Adipocyte (in vitro differentiated cells): ENCODE measurements at regions not wholly inside any gene's neighbourhood (a gene's known extent, or its start where the extent isn't known, plus 50 kb on each side); places are given as distances from the start of the nearest gene placed in this dataset.
"Not testable (repeated sequence)": the region's sequence is repeated elsewhere in the genome, so short reads cannot be mapped to it uniquely, and the experiment has no call there.

Experiments
- DNase-seq: peaks from one replicate; pipeline ENCODE4 v3.0.0-alpha.2; 2015; ENCODE audit warnings: low read depth
- H3K27me3 ChIP-seq: replicated peaks from 2 replicates; pipeline ENCODE4 v1.7.0; 2013; ENCODE audit warnings: mild to moderate bottlenecking, low read length, moderate library complexity; ENCODE audit not compliant: control insufficient read depth, insufficient read depth
- H3K36me3 ChIP-seq: 2 replicates; pipeline ENCODE4 v1.7.0; 2013; ENCODE audit warnings: low read length, mild to moderate bottlenecking, moderate library complexity; ENCODE audit not compliant: control insufficient read depth, insufficient read depth, severe bottlenecking
- H3K4me1 ChIP-seq: 2 replicates; pipeline ENCODE4 v1.7.0; 2013; ENCODE audit warnings: mild to moderate bottlenecking, low read length, moderate library complexity; ENCODE audit not compliant: control insufficient read depth, insufficient read depth
- H3K4me3 ChIP-seq: 2 replicates; pipeline ENCODE4 v1.7.0; 2013; ENCODE audit warnings: mild to moderate bottlenecking, low read length, moderate library complexity
- H3K9ac ChIP-seq: 2 replicates; pipeline ENCODE4 v1.7.0; 2013; ENCODE audit warnings: mild to moderate bottlenecking, low read length, moderate library complexity
- H3K9me3 ChIP-seq: 2 replicates; pipeline ENCODE4 v1.7.0; 2013; ENCODE audit warnings: mild to moderate bottlenecking, low read length, moderate library complexity; ENCODE audit not compliant: control insufficient read depth

- Histone ChIP-seq H3K9ac (no peak overlapping the region), H3K4me1 (no peaks in the 10 kb centered on the region), H3K9me3 (peaks cover 25% of the 10 kb centered on the region), H3K36me3 (no peaks in the 10 kb centered on the region), H3K27me3 (peaks cover 9% of the 10 kb centered on the region), H3K4me3 (no peak overlapping the region)
- no peak for DNase-seq
These were observed 141.3 kb upstream of the ARG1 start for GRCh38 chr6:131431718-131432117.

- Histone ChIP-seq H3K4me1 (no peaks in the 10 kb centered on the region), H3K36me3 (no peaks in the 10 kb centered on the region), H3K4me3 (no peak overlapping the region), H3K9me3 (peaks cover 29% of the 10 kb centered on the region), H3K27me3 (peaks cover 9% of the 10 kb centered on the region), H3K9ac (no peak overlapping the region)
- no peak for DNase-seq
These were observed 139.1 kb upstream of the ARG1 start for GRCh38 chr6:131433927-131434326.

DNA sequence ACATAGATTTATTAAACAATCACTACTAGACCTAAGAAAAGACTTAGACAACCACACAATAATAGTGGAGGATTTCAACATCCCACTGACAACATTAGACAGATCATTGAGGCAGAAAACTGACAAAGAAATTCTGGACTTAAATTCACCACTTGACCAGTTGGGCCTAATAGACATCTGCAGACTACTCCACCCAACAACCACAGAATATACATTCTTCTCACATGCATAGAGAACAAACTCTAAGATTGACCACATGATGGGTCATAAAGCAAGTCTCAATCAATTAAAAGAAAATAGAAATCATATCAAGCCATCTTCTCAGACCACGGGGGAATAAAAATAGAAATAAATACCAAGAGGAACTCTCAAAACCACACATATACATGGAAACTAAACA, 136.7 kb upstream of the ARG1 start:
- Histone ChIP-seq H3K4me3 (no peak overlapping the region), H3K9ac (no peak overlapping the region), H3K36me3 (no peaks in the 10 kb centered on the region), H3K27me3 (peaks cover 9% of the 10 kb centered on the region), H3K4me1 (no peaks in the 10 kb centered on the region), H3K9me3 (peaks cover 29% of the 10 kb centered on the region)
- no peak for DNase-seq

DNA sequence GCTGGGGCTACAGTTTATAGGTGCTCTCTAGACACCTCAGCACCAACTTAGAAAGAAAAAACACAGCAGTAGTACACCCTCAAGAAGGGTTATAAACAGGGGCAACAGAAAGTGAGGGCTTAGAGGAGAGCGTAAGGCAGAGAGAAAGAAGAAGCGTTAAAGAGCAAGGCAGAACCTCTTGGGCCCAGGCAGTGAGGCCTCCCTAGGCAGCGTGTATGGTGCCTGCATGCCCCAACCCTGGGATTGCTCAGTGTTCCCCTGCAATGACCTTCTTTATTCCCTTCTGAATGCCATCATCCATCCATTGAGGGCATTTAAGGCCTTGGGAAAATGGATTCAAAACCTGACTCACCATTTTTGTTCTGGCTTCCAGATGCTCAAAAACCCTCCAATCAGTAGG, 130.0 kb upstream of the ARG1 start:
- Histone ChIP-seq H3K4me1 (no peaks in the 10 kb centered on the region), H3K9me3 (peaks cover 5% of the 10 kb centered on the region), H3K4me3 (no peak overlapping the region), H3K27me3 (peaks cover 7% of the 10 kb centered on the region), H3K36me3 (no peaks in the 10 kb centered on the region), H3K9ac (no peak overlapping the region)
- DNase-seq: no peak

- no peaks in the 10 kb centered on the region for H3K4me1 ChIP-seq
These were observed 129.5 kb upstream of the ARG1 start for GRCh38 chr6:131443514-131443913.

GRCh38 chr6:131445356-131445755, 127.7 kb upstream of the ARG1 start:
- not testable (repeated sequence) for DNase-seq, H3K9me3 ChIP-seq, H3K4me3 ChIP-seq, H3K9ac ChIP-seq, H3K27me3 ChIP-seq, H3K4me1 ChIP-seq, H3K36me3 ChIP-seq

More at GRCh38 chr6:131443514-131443913, 129.5 kb upstream of the ARG1 start:
- H3K9ac ChIP-seq: no peak overlapping the region
- H3K4me3 ChIP-seq: no peak overlapping the region
- peaks cover under 1% of the 10 kb centered on the region for H3K9me3 ChIP-seq
- no peaks in the 10 kb centered on the region for H3K36me3 ChIP-seq
- peaks cover 7% of the 10 kb centered on the region for H3K27me3 ChIP-seq
- no peak for DNase-seq

DNA sequence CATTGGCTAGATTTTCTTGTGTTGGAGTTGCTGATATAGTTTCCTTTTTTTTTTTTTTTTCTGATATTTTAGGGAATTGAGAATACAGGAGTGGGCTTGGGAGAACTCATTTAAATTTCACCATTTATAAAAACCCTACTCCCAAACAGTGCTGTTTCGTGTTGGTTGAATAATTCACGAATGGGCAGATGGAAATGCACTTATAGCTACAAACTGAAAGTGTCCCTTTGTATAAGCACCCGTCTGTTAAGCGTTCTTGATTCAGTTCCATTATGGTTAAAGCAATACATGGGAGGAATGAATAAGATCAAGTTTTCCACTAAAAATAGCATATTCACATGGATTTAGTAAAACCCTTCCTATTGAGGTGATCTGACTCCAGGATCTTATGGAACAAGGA, 122.2 kb upstream of the ARG1 start:
- Histone ChIP-seq H3K4me3 (no peak overlapping the region), H3K4me1 (no peaks in the 10 kb centered on the region), H3K27me3 (no peaks in the 10 kb centered on the region), H3K36me3 (no peaks in the 10 kb centered on the region), H3K9ac (no peak overlapping the region), H3K9me3 (no peaks in the 10 kb centered on the region)
- DNase-seq: no peak

DNA sequence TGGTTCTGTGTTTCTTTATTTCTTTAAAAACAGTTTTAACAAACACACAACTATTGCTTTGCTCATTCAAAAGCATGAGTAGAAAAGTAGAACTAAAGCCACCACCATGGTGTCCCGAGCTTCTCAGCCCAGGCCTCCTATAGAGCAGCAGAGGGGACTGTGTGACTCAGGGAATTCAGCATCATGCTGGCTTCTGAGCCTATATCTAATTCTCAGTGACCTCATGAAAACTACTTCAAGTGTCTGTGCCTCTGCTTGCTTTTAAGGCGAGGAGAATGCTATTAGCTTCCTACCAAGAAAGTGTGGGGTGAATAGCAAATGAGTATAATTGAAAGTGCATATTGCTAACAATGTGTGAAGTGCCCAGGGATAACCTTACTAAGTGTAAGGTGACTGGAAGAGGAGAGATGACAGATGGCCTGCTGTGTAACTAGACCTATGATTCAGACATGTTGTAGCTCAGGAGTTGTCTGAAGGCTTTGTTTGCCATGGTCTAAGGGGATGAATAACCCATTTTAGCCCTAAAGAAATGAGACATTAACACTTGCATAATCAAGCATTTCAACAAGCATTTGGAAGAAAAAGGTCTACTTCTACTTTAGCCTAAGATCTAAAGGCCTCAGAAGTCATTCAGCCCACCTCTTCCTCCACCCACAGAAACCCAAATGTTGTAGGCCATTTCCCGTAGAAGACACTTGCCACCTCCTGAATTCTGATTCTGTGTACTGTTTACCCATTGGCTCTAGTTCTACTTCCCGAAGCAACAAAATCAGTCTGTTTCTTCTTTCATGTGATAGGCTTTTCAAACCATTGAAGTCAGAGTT, 121.5 kb upstream of the ARG1 start:
- DNase-seq: no peak
- H3K27me3 ChIP-seq: no peaks in the 10 kb centered on the region
- H3K4me3 ChIP-seq: no peak overlapping the region

DNA sequence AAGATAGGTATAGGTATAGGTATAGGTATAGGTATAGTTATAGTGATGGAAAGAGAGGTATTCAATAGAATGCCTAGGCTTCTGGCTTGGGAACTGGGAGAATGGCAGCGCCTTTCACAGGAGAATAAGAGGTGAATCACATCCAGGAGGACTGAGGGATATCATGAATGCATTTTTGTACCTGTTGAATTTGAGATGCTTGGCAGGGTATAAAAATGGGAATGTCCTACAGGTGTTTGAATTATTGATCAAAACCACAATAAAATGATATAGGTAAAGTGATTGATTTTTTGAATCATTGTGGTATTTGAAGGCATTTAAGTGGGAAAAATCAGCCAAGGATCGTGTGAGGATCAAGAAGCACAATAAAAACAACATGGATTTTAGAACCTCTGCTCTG, 119.2 kb upstream of the ARG1 start:
- no peaks in the 10 kb centered on the region for H3K9me3 ChIP-seq
- no peaks in the 10 kb centered on the region for H3K4me1 ChIP-seq
- no peak overlapping the region for H3K9ac ChIP-seq
- H3K36me3 ChIP-seq: no peaks in the 10 kb centered on the region
- DNase-seq: no peak
- no peaks in the 10 kb centered on the region for H3K27me3 ChIP-seq
- no peak overlapping the region for H3K4me3 ChIP-seq

More for the DNA sequence above, 121.5 kb upstream of the ARG1 start:
- H3K4me1 ChIP-seq: no peaks in the 10 kb centered on the region
- H3K36me3 ChIP-seq: no peaks in the 10 kb centered on the region
- H3K9ac ChIP-seq: no peak overlapping the region
- no peaks in the 10 kb centered on the region for H3K9me3 ChIP-seq

DNA sequence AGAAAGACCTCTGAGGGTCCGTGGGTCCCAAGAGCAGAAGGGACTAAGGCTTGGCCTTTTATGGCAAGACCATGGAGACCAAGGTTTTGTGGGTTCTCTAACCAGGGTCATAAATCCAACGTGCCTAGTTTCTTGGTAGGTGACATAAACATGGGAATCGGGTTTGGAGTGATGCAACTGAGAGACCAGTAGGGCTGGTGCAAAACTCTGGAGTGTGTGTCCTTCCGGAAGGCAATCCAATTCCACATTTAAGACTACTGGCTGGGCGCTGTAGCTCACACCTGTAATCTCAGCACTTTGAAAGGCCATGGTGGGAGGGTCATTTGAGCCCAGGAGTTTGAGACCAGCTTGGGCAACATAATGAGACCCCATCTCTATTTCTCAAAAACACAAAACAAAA, 116.5 kb upstream of the ARG1 start:
- H3K27me3 ChIP-seq: no peaks in the 10 kb centered on the region
- no peaks in the 10 kb centered on the region for H3K9me3 ChIP-seq
- H3K4me1 ChIP-seq: peaks cover 3% of the 10 kb centered on the region
- H3K9ac ChIP-seq: no peak overlapping the region
- no peaks in the 10 kb centered on the region for H3K36me3 ChIP-seq
- H3K4me3 ChIP-seq: no peak overlapping the region
- no peak for DNase-seq

GRCh38 chr6:131459005-131459404, 114.0 kb upstream of the ARG1 start:
- Histone ChIP-seq H3K9ac (no peak overlapping the region), H3K9me3 (no peaks in the 10 kb centered on the region), H3K4me1 (peaks cover 3% of the 10 kb centered on the region), H3K36me3 (no peaks in the 10 kb centered on the region), H3K27me3 (no peaks in the 10 kb centered on the region), H3K4me3 (no peak overlapping the region)
- no peak for DNase-seq

DNA sequence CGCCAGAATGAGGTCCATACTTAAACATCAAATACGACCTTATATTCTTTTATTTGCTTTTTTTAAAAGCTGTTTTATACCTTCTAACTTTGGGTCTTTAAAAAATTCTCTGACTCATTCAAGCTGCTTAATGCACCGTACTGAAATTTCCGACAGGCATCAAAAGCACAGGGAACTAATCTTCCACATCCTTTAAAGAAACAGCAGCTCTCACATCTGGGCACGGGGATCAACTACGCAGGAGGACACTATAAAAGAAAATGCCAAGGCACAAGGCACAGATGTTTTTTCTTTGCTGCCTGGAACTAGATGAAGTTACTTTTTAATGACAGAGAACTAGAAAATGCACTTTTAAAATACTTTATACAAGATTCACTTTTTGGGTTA, 112.4 kb upstream of the ARG1 start:
- peaks cover 3% of the 10 kb centered on the region for H3K4me1 ChIP-seq
- no peaks in the 10 kb centered on the region for H3K9me3 ChIP-seq
- no peaks in the 10 kb centered on the region for H3K27me3 ChIP-seq
- H3K9ac ChIP-seq: no peak overlapping the region
- no peak overlapping the region for H3K4me3 ChIP-seq
- no peaks in the 10 kb centered on the region for H3K36me3 ChIP-seq
- peak; percentile 25 for DNase-seq
